DMS153 (cell line): ENCODE measurements at regions not wholly inside any gene's neighbourhood (a gene's known extent, or its start where the extent isn't known, plus 50 kb on each side); places are given as distances from the start of the nearest gene placed in this dataset.
A peak's percentile ranks its signal among the peaks of the same experiment; 100 is the strongest.
"Not testable (repeated sequence)": the region's sequence is repeated elsewhere in the genome, so short reads cannot be mapped to it uniquely, and the experiment has no call there.

Experiments used
- DNase-seq: peaks from one replicate; lab custom pipeline; 2025; lab: John Stamatoyannopoulos, UW

GRCh38 chr1:79226963-79227362, 220.4 kb upstream of the ADGRL4 start:
- DNase-seq: no peak

GRCh38 chr1:79224537-79224936, 218.0 kb upstream of the ADGRL4 start:
- no peak for DNase-seq

GRCh38 chr1:79220509-79220908, 214.0 kb upstream of the ADGRL4 start:
- DNase-seq: no peak

- DNase-seq: no peak
These were observed 208.8 kb upstream of the ADGRL4 start for GRCh38 chr1:79215311-79215710.

GRCh38 chr1:79207786-79208185, 201.3 kb upstream of the ADGRL4 start:
- no peak for DNase-seq

- DNase-seq: no peak
These were observed 200.8 kb upstream of the ADGRL4 start for GRCh38 chr1:79207331-79207730.

- DNase-seq: peak; percentile 15
These were observed 198.4 kb upstream of the ADGRL4 start for GRCh38 chr1:79204779-79205479.

GRCh38 chr1:79198832-79199231, 192.3 kb upstream of the ADGRL4 start:
- no peak for DNase-seq

- DNase-seq: no peak
These were observed 190.9 kb upstream of the ADGRL4 start for GRCh38 chr1:79197421-79197820.

GRCh38 chr1:79196211-79196610, 189.7 kb upstream of the ADGRL4 start:
- no peak for DNase-seq

GRCh38 chr1:79193211-79194079, 186.9 kb upstream of the ADGRL4 start:
- DNase-seq: peak; percentile 13

- no peak for DNase-seq
These were observed 183.5 kb upstream of the ADGRL4 start for GRCh38 chr1:79190074-79190473.

- no peak for DNase-seq
These were observed 181.8 kb upstream of the ADGRL4 start for GRCh38 chr1:79188337-79188736.

- no peak for DNase-seq
These were observed 179.7 kb upstream of the ADGRL4 start for GRCh38 chr1:79186260-79186659.

- DNase-seq: no peak
These were observed 171.3 kb upstream of the ADGRL4 start for GRCh38 chr1:79177844-79178243.

GRCh38 chr1:79161077-79161476, 154.5 kb upstream of the ADGRL4 start:
- no peak for DNase-seq

- no peak for DNase-seq
These were observed 149.5 kb upstream of the ADGRL4 start for GRCh38 chr1:79155991-79156390.

GRCh38 chr1:79151006-79151796, 144.7 kb upstream of the ADGRL4 start:
- DNase-seq: no peak

GRCh38 chr1:79150576-79150975, 144.0 kb upstream of the ADGRL4 start:
- DNase-seq: no peak

- not testable (repeated sequence) for DNase-seq
These were observed 131.7 kb upstream of the ADGRL4 start for GRCh38 chr1:79138227-79138626.

GRCh38 chr1:79133774-79134364, 127.3 kb upstream of the ADGRL4 start:
- no peak for DNase-seq

- no peak for DNase-seq
These were observed 125.1 kb upstream of the ADGRL4 start for GRCh38 chr1:79131626-79132025.
